IPS-NIHi11 (cell line): ENCODE measurements at regions not wholly inside any gene's neighbourhood (a gene's known extent, or its start where the extent isn't known, plus 50 kb on each side); places are given as distances from the start of the nearest gene placed in this dataset.
"Not testable (repeated sequence)": the region's sequence is repeated elsewhere in the genome, so short reads cannot be mapped to it uniquely, and the experiment has no call there.

Source experiments
- DNase-seq: peaks from one replicate; pipeline ENCODE4 v3.0.0; 2012; ENCODE audit warnings: mixed read lengths, low spot score

DNA sequence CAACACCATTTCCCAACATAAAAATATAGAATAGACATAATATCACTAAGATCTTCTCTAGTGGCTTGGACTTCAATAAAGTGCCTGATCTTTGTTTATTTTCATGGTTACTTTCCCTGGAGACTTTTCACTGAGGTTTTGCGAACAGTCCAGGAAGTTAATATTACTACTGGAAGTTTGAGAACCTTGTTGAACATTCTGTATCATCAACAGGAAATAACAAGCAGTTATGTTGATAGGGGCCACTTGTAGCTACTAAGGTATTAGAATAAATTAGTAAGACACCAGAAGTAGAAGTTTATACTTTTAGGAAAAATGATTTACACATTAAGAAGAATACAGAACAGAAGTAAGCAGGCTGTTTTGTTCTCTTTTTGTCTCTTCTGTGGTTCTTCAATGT is 180.2 kb downstream of the TFAP2B start:
- DNase-seq: no peak

DNA sequence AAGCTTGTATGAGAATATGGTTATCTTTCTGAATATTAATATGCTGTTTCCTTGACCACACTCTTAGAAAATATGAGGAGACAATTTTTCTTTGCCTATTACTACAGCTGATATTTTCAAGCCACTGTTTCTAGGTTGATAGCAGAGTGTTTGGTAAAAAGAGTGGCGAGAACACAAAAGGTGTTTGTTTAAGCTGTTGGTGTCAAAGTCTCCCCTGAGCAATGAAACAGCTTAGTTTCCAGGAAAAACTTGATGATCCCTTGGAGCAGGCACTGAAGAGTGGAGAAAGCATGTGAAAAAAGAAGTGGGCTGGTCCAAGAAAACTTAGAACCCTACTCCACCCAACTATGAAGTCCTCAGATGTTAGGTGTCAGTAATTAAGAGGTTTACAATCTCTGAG is 182.7 kb downstream of the TFAP2B start:
- DNase-seq: no peak

DNA sequence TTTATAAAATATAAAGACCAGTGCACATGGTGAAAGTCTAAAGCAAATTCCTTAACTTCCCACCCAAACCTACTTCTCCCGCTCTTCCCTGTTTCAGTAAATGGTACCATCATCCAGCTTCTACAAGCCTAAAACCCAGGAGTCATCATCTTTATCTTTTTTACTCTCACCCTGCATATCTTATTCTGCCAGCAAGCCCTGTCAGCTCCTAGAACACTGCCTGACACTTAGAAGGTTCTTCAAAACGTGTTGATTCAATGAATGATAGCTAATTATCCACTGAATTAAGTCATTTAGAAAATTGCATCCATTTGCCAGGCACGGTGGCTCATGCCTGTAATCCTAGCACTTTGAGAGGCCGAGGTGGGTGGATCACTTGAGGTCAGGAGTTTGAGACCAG is 185.7 kb downstream of the TFAP2B start:
- no peak for DNase-seq

DNA sequence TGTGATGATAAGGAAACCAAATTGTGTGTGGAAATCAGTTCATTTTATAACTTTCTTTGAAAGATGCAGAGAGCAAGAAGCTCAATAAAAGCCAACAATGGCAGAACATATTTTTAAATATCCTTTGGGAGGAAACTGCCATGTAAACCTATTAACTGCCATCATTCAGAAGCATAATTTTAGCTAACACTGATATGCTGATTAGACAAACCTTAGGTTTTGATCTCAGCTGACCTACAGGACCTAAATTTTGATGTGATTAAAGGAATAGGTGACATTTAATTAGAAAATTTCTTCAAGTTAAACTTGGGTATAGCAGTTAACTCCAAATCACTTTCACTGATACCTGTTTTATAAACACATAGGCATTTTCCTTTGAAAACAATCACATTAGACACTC is 187.1 kb downstream of the TFAP2B start:
- DNase-seq: no peak

- DNase-seq: no peak
These were observed 188.6 kb downstream of the TFAP2B start for GRCh38 chr6:51007237-51007636.

DNA sequence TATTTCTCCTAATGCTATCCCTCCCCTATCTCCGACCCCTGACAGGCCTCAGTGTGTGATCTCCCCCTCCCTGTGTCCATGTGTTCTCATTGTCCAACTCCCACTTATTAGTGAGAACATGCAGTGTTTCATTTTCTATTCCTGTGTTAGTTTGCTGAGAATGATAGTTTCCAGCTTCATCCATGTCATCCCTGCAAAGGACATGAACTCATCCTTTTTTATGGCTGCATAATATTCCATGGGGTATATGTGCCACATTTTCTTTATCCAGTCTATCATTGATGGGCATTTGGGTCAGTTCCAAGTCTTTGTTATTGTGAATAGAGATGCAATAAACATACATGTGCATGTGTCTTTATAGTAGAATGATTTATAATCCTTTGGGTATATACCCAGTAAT is 190.0 kb downstream of the TFAP2B start:
- DNase-seq: not testable (repeated sequence)

DNA sequence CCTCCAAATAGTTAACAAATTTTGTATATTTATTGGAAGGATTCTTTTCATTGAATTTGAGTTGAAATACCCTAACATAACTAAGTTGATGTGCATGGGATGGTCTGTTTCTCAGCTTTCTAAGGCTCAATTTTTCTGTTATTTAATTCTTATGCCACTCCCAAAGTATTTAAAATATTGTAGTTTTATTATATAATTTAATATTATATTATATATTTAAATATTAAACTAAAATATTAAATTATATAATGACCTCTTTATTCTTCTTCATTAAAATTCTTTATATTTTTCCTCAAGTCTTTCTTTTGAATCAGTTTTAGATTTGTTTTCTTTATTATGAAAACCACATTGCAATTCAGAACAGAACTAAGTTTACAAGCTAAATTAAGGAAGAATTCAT is 194.7 kb downstream of the TFAP2B start:
- no peak for DNase-seq

- DNase-seq: no peak
These were observed 196.7 kb downstream of the TFAP2B start for GRCh38 chr6:51015394-51015793.

- DNase-seq: no peak
These were observed 197.8 kb downstream of the TFAP2B start for GRCh38 chr6:51016489-51016888.

DNA sequence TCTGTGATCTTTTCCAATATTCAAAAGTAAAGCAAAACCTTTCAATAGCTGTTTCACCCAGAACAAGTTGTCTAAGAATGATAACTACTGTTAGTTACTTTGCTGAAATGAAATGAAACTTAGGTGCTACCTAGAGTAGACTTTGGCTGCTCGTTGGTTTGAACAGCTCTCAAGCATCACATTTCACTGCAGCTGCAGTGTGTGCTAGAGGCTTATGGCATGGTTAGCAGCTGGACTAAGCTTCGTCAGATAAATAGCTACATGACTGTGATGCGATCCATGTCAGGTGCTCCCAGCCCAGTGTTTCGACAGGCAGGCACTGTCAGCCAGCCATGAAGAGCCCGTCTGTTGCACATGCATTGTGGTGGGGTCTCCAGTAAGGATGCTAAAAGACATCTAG is 201.1 kb downstream of the TFAP2B start:
- DNase-seq: no peak

DNA sequence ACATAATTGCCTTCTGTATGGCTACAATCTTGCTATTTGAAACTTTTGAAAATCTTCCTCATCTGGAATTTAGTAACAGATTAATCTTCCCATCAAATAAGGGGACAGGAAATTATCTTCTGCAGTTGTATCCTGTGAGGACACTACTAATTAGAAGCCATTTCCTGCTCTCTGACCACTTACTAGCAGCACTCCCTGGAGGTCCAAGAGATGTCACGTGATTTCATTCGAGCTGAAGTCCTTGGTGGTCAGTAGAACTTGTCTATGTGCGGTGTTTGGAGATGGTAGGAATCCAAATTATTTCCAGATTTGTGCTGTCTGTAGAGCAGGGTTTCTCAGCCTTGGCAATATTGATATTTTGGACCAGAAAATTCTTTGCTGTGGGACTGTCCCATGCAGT is 202.5 kb downstream of the TFAP2B start:
- DNase-seq: no peak

GRCh38 chr6:51024126-51024525 is 205.5 kb downstream of the TFAP2B start:
- no peak for DNase-seq

- DNase-seq: no peak
These were observed 206.6 kb downstream of the TFAP2B start for GRCh38 chr6:51025082-51025777.

- no peak for DNase-seq
These were observed 208.8 kb downstream of the TFAP2B start for GRCh38 chr6:51027283-51028065.

DNA sequence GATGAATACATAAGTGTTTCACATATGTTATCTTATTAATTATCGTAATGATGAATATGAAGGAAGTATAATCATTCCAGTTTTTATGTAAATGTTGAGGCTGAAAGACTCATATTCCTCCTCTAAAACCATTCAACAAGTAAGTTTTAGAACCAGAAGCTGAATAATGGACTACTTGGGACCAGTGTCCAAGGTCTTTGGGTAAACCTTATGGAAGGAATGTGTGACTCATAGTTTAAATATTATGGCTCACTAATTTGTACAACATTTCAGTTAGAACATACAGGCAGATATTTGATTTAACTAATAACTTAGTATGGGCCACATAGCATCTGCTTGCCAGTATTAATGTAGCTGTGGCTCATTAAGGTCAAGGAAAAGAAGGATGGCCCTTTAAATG is 209.6 kb downstream of the TFAP2B start:
- no peak for DNase-seq

DNA sequence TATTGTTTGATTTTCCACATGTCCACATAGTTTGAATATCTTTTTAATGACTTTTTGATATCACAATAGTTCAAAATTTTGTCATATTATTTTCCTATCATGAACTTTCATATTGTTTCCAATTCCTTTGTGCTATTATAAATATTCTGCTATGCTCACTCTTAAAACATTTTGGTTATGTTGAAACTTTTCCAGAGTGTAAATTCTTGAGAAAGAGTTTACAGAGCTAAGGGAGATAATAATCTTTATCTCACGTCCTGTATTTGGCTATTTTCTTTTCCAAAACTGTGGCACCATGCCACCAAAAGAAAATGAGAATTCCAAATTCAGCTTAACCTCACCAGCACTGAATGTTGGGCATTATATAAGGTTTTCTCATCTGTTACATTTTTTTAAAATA is 210.9 kb downstream of the TFAP2B start:
- DNase-seq: no peak

DNA sequence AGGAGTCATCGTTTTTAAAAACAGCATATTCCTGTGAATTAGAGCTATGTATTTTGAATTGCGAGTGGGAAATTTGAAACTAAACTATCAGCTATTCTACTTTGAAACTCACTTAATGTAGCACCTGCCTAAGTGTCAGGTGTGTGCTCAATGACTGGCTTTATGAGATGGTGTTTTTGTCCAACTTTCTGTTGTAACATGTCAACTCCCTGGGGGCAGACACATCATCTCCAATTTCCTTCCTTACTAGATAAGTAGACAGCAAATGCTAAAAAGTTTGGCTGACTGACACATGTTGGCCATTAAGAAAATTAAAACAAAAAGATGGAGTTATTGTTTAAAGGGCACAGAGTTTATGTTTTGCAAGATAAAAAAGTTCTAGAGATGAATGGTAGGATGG is 226.9 kb downstream of the TFAP2B start:
- no peak for DNase-seq

GRCh38 chr6:51049288-51049982 is 230.8 kb downstream of the TFAP2B start:
- DNase-seq: no peak

DNA sequence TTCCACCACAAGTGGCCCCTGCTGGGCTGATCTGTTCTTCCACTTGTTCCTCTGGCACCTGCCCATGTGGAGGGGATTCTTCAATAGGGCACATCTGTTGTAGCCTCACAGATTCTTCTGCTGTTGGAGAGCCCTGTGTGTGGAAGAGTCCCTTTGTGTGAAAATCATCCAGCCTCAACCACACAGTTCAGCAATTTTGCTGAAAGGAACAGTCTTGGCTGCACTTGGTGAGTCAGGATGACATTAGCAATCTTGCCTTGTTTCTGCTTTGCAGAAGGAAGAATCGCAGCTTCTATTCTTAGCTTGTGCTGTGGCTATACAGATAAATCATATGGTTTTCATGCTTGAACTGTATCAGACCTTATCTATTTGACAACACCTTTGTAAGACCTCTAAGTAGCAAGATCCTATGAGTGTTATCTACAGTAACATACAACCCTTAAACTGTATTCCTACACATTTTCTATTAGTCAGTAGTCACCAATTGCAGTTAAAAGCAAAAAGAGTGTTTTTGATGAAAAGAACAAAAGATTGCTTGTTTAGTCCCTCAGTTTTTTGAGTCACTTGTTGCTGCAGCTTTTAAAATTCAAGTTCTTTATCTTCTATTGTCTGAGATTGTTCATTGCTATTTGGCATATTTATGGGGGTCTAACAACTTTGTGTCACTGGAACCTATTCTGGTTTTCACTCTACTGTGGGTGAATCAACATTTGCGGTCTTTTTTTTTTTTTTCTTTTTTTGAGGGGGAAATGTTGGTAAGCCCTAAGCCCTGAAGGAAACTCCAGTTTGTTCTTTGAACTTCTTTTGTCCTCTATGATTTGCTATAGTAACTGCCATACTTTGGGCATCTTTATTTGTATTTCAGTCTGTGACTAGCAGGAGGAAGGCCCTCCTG is 231.6 kb downstream of the TFAP2B start:
- DNase-seq: no peak

GRCh38 chr6:51052716-51053115 is 234.0 kb downstream of the TFAP2B start:
- not testable (repeated sequence) for DNase-seq

DNA sequence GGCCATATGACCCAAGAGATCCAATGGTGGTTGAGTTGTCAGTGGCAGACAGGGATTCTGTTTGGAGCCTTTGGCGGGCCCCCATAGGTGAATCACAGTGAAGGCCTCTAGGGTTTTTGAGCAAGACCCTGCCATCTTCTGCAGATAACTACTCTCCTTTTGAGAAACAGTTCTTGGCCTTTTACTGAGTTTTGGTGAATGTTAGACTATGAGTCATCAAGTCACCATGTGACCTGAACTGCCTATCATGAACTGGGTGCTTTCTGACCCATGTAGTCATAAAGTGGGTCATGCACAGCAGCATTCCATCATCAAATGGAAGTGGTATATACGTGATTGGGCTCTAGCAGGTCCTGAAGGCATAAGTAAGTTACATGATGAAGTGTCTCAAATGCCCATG is 236.6 kb downstream of the TFAP2B start:
- not testable (repeated sequence) for DNase-seq

- no peak for DNase-seq
These were observed 238.6 kb downstream of the TFAP2B start for GRCh38 chr6:51057296-51057695.
